Breast epithelium (tissue), 3 donors: ENCODE measurements at regions not wholly inside any gene's neighbourhood (a gene's known extent, or its start where the extent isn't known, plus 50 kb on each side); places are given as distances from the start of the nearest gene placed in this dataset.

ENCODE experiments used
- CTCF ChIP-seq, 3 donors: fragments of 450-650 bp; IDR thresholded peaks; one replicate each; pipeline ENCODE4 v1.5.1; 2016 to 2017; ENCODE audit warnings: antibody characterized with exemption in 3 of 3, mild to moderate bottlenecking in 3 of 3, moderate library complexity in 3 of 3
- POLR2A ChIP-seq: fragments of 450-650 bp; IDR thresholded peaks from one replicate; pipeline ENCODE4 v1.6.1; 2016; ENCODE audit warnings: antibody characterized with exemption, mild to moderate bottlenecking, moderate library complexity

GRCh38 chr3:182492536-182492935, 300.8 kb upstream of the ATP11B start:
- TF ChIP-seq CTCF (IDR thresholded peaks at IDR 0.05) (no peak), POLR2A (no peak)
